GM12878 (cell line): ENCODE measurements at regions not wholly inside any gene's neighbourhood (a gene's known extent, or its start where the extent isn't known, plus 50 kb on each side); places are given as distances from the start of the nearest gene placed in this dataset.

Source experiments
- ATAC-seq: fragments of 200-7000 bp; cut with Tn5 transposase; 3 replicates; pipeline ENCODE4 v1.9.1; 2020; ENCODE audit warnings: mild to moderate bottlenecking, moderate library complexity
- BruUV-seq: library from RNA; stranded (reverse); fragments of 400-500 nt; replicated peaks from 2 replicates; lab custom pipeline; 2021; lab: Mats Ljungman, UMichigan
- CTCF ChIA-PET: fragments of 300-600 bp; sonication (Branson Sonifier 250); formaldehyde crosslinking; extraction: SDS; loops from one replicate; lab custom pipeline; 2021; ENCODE audit warnings: inconsistent platforms; lab: Yijun Ruan, JAX
- POLR2A ChIA-PET: fragments of 350-600 bp; formaldehyde crosslinking; extraction: SDS; loops from one replicate; lab custom pipeline; 2021; ENCODE audit warnings: inconsistent platforms; lab: Charles Lee
- RAD21 ChIA-PET: fragments of 300-600 bp; sonication (Branson Sonifier 250); formaldehyde crosslinking; loops from one replicate; lab custom pipeline; 2023; ENCODE audit warnings: antibody characterized with exemption; ENCODE audit not compliant: unreplicated experiment; lab: Charles Lee
- SMC1A ChIA-PET: fragments of 300-600 bp; sonication (Branson Sonifier 250); formaldehyde crosslinking; loops from one replicate; lab custom pipeline; 2023; ENCODE audit not compliant: unreplicated experiment, uncharacterized antibody; lab: Charles Lee
- DNase-seq: peaks from one replicate; pipeline ENCODE4 v3.0.0-alpha.2; 2011; ENCODE audit warnings: low read depth, low spot score
- FAIRE-seq: peaks from 3 replicates; lab custom pipeline; 2011; peaks lifted over from hg19 to GRCh38; lab: Jason Lieb, UNC
- H2AFZ ChIP-seq: 2 replicates; pipeline ENCODE4 v1.6.0; 2011; ENCODE audit warnings: low read depth, low read length, control low read depth; ENCODE audit not compliant: control insufficient read depth
- H3K27ac ChIP-seq: 2 replicates; pipeline ENCODE4 v1.5.1; 2011; ENCODE audit warnings: control low read depth; ENCODE audit not compliant: control insufficient read depth, insufficient read depth
- H3K27me3 ChIP-seq, 2 experiments: replicated peaks in 1 of 2; 2 replicates each; pipeline versions ENCODE4 v1.6.0 to v1.6.1; 2011; ENCODE audit warnings: low read length in 1 of 2; ENCODE audit not compliant: control insufficient read depth in 2 of 2, insufficient read depth in 2 of 2
- H3K36me3 ChIP-seq, 2 experiments: 2 replicates each; pipeline ENCODE4 v1.5.1; 2011; ENCODE audit warnings: low read length in 1 of 2; ENCODE audit not compliant: control insufficient read depth in 2 of 2, insufficient read depth in 2 of 2
- H3K4me1 ChIP-seq: 2 replicates; pipeline ENCODE4 v1.6.1; 2011; ENCODE audit warnings: mild to moderate bottlenecking, low read length, moderate library complexity, mixed read lengths; ENCODE audit not compliant: control insufficient read depth, insufficient read depth
- H3K4me2 ChIP-seq: 2 replicates; pipeline ENCODE4 v1.6.0; 2011; ENCODE audit warnings: control low read depth; ENCODE audit not compliant: control insufficient read depth, insufficient read depth
- H3K4me3 ChIP-seq: fragments of 200-600 bp; sonication (generic); 2 replicates; pipeline ENCODE4 v1.5.1; 2016
- H3K79me2 ChIP-seq: 2 replicates; pipeline ENCODE4 v1.6.0; 2011; ENCODE audit warnings: low read length; ENCODE audit not compliant: control insufficient read depth, insufficient read depth
- H3K9ac ChIP-seq: 2 replicates; pipeline ENCODE4 v1.8.0; 2011; ENCODE audit warnings: low read length, control low read depth, mixed read lengths; ENCODE audit not compliant: control insufficient read depth, insufficient read depth
- H3K9me3 ChIP-seq: replicated peaks from 3 replicates; pipeline ENCODE4 v1.5.1; 2011; ENCODE audit warnings: mild to moderate bottlenecking, low read length; ENCODE audit not compliant: control insufficient read depth, insufficient read depth
- H4K20me1 ChIP-seq: 2 replicates; pipeline ENCODE4 v1.6.0; 2011; ENCODE audit not compliant: control insufficient read depth, insufficient read depth
- ASH2L ChIP-seq: fragments of 300-600, 200-600 bp; sonication (generic); IDR thresholded peaks from 2 replicates; pipeline ENCODE4 v1.6.1; 2017; ENCODE audit warnings: low read depth, mild to moderate bottlenecking, borderline replicate concordance
- ATF3 ChIP-seq: IDR thresholded peaks from 2 replicates; pipeline ENCODE4 v1.6.1; 2011; ENCODE audit warnings: low read depth, mild to moderate bottlenecking, low read length, moderate library complexity, borderline replicate concordance; ENCODE audit errors: extremely low read depth
- BCLAF1 ChIP-seq: fragments of 450-650 bp; IDR thresholded peaks from 2 replicates; pipeline ENCODE4 v1.6.1; 2017; ENCODE audit warnings: antibody characterized with exemption, mild to moderate bottlenecking, moderate library complexity
- CBFB ChIP-seq: IDR thresholded peaks from 2 replicates; pipeline ENCODE4 v1.6.1; 2016; ENCODE audit warnings: antibody characterized with exemption, low read depth
- IKZF1 ChIP-seq: fragments of 450-650 bp; conservative IDR thresholded peaks from 2 replicates; pipeline ENCODE4 v1.6.1; 2017; ENCODE audit warnings: antibody characterized with exemption, mild to moderate bottlenecking
- IKZF2 ChIP-seq, 2 experiments: fragments of 450-650 bp; IDR thresholded peaks; 2 replicates each; pipeline ENCODE4 v1.6.1; 2017; ENCODE audit warnings: mild to moderate bottlenecking in 2 of 2, moderate library complexity in 2 of 2
- MEF2B ChIP-seq: fragments of 450-650 bp; IDR thresholded peaks from 2 replicates; pipeline ENCODE4 v1.6.1; 2018; ENCODE audit warnings: mild to moderate bottlenecking, moderate library complexity; ENCODE audit not compliant: partially characterized antibody, poor library complexity, severe bottlenecking
- MYB ChIP-seq: fragments of 150-350 bp; IDR thresholded peaks from 2 replicates; pipeline ENCODE4 v1.6.1; 2014; ENCODE audit warnings: mild to moderate bottlenecking, low read depth, low read length, borderline replicate concordance
- NBN ChIP-seq: fragments of 450-650 bp; IDR thresholded peaks from 2 replicates; pipeline ENCODE4 v1.6.1; 2016
- PAX5 ChIP-seq: IDR thresholded peaks from 2 replicates; pipeline ENCODE4 v1.6.1; 2011; ENCODE audit warnings: low read depth, low read length, borderline replicate concordance
- POLR2A ChIP-seq: IDR thresholded peaks from 2 replicates; pipeline ENCODE4 v1.6.1; 2011; ENCODE audit warnings: low read depth, mild to moderate bottlenecking, low read length
- PRDM15 ChIP-seq: fragments of 450-650 bp; formaldehyde crosslinking; IDR thresholded peaks from 2 replicates; pipeline ENCODE4 v1.4.0; 2020; ENCODE audit warnings: mild to moderate bottlenecking, moderate library complexity
- RUNX3 ChIP-seq: IDR thresholded peaks from 2 replicates; pipeline ENCODE4 v1.6.1; 2012; ENCODE audit warnings: low read length, inconsistent platforms
- STAT3 ChIP-seq: IDR thresholded peaks from 2 replicates; pipeline ENCODE4 v1.6.1; 2011; ENCODE audit warnings: low read depth, low read length, improper control_type of control experiment
- YY1 ChIP-seq: IDR thresholded peaks from 2 replicates; pipeline ENCODE4 v1.6.1; 2011; ENCODE audit warnings: low read depth, mild to moderate bottlenecking, low read length
- ZNF592 ChIP-seq: fragments of 450-650 bp; IDR thresholded peaks from 2 replicates; pipeline ENCODE4 v1.6.1; 2017; ENCODE audit warnings: mild to moderate bottlenecking, moderate library complexity
- WGBS: methylation state at CpG from one replicate; pipeline ENCODE4 v1.1.6; 2016; ENCODE audit warnings: low lambda C conversion rate; ENCODE audit not compliant: insufficient replicate concordance, insufficient coverage; ENCODE audit errors: missing lambda C conversion rate; 5-methylcytosine and 5-hydroxymethylcytosine counted together
- in situ Hi-C: fragments of 300-500 bp; cut with MboI; formaldehyde crosslinking; loops from 9 replicates; pipeline ENCODE4 v1.14.3; 2018; ENCODE audit warnings: mixed read lengths
- intact Hi-C: fragments of 100-400 bp; cut with micrococcal nuclease; formaldehyde crosslinking; loops from one replicate; pipeline ENCODE4 v1.14.2; 2022; ENCODE audit not compliant: unreplicated experiment

GRCh38 chr21:27586986-27587385 lies 620.1 kb upstream of the ADAMTS5 start:
- Histone ChIP-seq H3K9me3 (no peaks in the 10 kb centered on the region), H3K4me1 (no peaks in the 10 kb centered on the region), H3K27ac (no peak overlapping the region), H2AFZ (no peak overlapping the region), H3K4me2 (no peak overlapping the region), H3K4me3 (no peak overlapping the region), H3K79me2 (no peaks in the 10 kb centered on the region), H3K9ac (no peak overlapping the region), H3K27me3 (no peaks in the 10 kb centered on the region), H3K36me3 (no peaks in the 10 kb centered on the region), H4K20me1 (no peaks in the 10 kb centered on the region)
- FAIRE-seq (no peak), DNase-seq (no peak), ATAC-seq (no peak)
- POLR2A ChIA-PET = no interaction called here
- CTCF ChIA-PET = no interaction called here
- TF ChIP-seq STAT3 (no peak), IKZF1 (no peak), ASH2L (no peak), CBFB (no peak), MYB (no peak), IKZF2 (IDR thresholded peaks at IDR 0.05) (no peak), RUNX3 (no peak), YY1 (no peak), ATF3 (no peak), PRDM15 (CRISPR knock-in tag) (no peak), PAX5 (no peak), POLR2A (no peak), ZNF592 (no peak), NBN (no peak), MEF2B (no peak), BCLAF1 (no peak)
- WGBS = 55% methylated on average over 10 of the region's 10 CpGs
- RAD21 ChIA-PET = no interaction called here
- SMC1A ChIA-PET = no interaction called here
- intact Hi-C loops = no loop called here
- BruUV-seq = no TSS peak
- in situ Hi-C loops = no loop called here
